GM12892 (cell line): ENCODE measurements at regions not wholly inside any gene's neighbourhood (a gene's known extent, or its start where the extent isn't known, plus 50 kb on each side); places are given as distances from the start of the nearest gene placed in this dataset.
A peak's percentile ranks its signal among the peaks of the same experiment; 100 is the strongest.

Experiments
- DNase-seq: peaks from one replicate; pipeline ENCODE4 v3.0.0; 2011; ENCODE audit not compliant: insufficient read length
- FAIRE-seq: peaks from 2 replicates; lab custom pipeline; 2011; peaks lifted over from hg19 to GRCh38; lab: Jason Lieb, UNC
- POLR2A ChIP-seq: IDR thresholded peaks from 2 replicates; pipeline ENCODE4 v1.6.1; 2011; ENCODE audit warnings: low read depth, low read length, control low read depth
- POLR2AphosphoS5 ChIP-seq: IDR thresholded peaks from 2 replicates; pipeline ENCODE4 v1.6.1; 2011; ENCODE audit warnings: low read depth, low read length, control low read depth
- TAF1 ChIP-seq: IDR thresholded peaks from 2 replicates; pipeline ENCODE4 v1.6.1; 2011; ENCODE audit warnings: low read depth, mild to moderate bottlenecking, control low read depth, low read length, borderline replicate concordance

DNA sequence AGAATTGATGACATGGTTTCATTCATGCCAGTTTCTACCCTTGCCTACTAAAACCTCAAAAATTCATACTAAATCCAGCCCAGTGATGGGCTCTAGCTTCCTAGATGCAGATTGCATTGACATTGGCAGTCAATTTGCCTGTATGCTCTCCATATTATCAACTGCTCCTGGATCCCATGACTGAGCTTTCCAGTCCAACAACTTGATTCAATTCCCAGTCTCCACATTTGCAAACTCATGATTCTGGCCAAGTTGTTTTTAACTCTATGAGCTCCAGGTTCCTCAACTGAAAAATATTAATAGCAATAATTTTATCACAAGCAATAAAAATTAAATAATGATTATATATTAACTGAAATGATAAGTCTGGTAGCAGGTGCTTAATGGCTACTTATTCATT lies 51.0 kb upstream of the DSC1 start:
- no peak for FAIRE-seq
- TF ChIP-seq POLR2A (no peak), TAF1 (no peak), POLR2AphosphoS5 (no peak)

DNA sequence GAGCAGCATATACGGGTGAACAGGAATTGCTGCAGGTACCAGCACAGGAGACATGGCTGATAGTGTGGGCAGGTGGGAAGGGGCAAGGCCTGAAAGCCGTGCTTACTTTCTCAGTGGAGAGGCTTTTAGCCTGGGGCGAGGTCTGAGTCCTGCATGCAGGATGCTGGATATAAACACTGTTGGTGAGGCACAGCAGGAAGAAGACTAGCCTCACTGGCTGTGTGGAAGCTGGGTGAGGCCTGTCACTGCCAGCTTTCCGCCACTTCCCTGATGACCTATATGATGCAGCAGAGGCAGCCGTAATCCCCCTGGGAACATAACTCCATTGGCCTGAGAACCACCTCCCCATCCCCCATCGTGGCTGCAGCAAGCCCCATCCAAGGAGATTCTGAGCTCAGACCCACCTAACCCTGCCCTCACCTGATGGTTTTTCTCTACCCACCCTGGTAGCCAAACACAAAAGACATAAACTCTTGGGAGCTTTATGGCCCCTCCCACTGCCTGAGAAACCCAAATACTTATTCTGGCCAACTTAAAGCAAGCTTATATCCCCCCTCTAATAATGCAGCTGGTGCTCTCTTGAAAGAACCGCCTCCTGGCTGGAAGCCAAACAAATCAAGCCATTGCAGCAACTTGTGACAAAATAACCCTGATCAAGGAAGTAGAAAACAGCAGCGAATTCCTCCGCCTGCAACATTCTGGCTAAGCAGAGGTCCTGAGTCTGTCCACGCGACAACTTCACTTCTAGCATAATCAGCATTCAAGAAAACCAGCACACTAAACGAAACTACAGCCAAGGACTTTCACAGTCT lies 54.6 kb upstream of the DSC1 start:
- TF ChIP-seq TAF1: no peak
- DNase-seq: no peak
- FAIRE-seq: peak; percentile 42

More for the DNA sequence above, 51.0 kb upstream of the DSC1 start:
- no peak for DNase-seq

DNA sequence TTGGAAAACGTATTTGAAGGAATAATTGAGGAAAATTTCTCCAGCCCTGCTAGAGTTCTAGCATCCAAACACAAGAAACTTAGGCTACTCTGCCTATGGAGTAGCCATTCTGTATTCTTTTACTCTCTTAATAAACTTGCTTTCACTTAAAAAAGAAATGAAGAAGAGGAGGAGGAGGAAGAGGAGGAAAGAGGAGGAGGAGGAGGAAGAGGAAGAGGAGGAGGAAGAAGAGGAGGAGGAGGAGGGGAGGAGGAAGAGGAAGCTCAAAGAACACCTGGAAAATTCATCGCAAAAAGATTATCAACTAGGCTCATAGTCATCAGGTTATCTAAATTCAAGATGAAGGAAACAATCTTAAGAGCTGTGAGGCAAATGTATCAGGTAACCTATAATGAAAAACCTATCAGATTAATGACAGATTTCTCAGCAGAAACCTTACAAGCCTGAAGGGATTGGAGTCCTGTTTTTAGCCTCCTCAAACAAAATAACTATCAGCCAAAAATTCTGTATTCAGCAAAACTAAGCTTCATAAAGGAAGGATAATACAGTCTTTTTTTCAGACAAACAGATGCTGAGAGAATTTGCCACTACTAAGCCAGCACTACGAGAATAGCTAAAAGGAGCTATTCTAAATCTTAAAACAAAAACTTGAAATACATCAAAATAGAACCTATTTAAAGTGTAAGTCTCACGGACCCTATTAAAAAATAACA lies 56.2 kb upstream of the DSC1 start:
- TF ChIP-seq POLR2AphosphoS5: no peak
- TF ChIP-seq POLR2A: no peak
- no peak for TF ChIP-seq TAF1
- DNase-seq (no peak), FAIRE-seq (no peak)

DNA sequence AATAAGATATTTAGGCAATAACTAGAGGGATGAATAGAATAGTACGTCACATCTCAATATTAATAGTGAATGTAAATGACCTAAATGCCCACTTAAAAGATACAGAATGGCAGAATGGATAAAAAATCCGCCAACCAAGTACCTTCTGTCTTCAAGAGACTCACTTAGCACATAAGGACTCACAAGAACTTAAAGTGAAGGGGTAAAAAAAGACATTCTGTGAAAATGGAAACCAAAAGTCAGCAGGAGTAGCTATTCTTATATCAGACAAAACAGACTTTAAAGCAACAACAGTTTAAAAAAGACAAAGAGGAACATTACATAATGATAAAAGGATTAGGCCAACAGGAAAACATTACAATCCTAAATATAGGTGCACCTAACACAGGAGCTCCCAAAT lies 56.7 kb upstream of the DSC1 start:
- DNase-seq (no peak), FAIRE-seq (peak; percentile 61)
- TF ChIP-seq POLR2A (no peak), POLR2AphosphoS5 (no peak), TAF1 (no peak)

DNA sequence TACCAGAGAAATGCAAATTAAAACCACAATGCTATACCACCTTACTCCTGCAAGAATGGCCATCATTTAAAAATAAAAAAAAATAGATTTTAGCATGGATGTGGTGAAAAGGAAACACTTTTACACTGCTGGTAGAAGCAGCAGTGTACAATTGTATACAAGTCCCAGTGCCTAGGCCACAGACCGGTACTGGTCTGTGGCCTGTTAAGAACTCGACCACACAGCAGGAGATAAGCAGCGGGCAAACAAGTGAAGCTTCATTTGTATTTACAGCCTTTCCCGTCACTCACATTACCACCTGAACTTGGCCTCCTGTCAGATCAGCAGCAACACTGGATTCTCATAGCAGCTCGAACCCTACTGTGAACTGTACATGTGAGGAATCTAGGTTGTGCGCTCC lies 60.7 kb upstream of the DSC1 start:
- FAIRE-seq: peak; percentile 71
- no peak for TF ChIP-seq POLR2A
- no peak for TF ChIP-seq POLR2AphosphoS5
- no peak for TF ChIP-seq TAF1
- DNase-seq: no peak

DNA sequence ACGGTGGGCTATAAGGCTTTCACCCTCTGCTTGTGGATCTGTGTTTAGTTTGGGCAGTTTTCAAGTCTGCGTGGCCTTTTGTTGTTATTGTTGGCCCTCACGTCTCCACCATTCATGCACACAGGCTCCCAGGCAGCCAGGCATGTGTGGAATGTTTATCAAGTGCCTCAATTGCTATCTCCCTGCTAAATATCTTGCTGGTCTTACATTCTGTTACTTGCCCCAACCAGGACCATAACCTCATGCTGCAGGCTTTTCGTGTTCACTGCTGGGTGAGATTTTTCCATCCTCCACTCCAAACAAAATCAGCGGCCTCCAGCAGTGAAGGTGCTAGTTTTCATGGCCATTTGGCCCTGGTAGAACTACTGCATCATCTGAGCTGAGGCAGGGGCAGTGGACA lies 63.0 kb upstream of the DSC1 start:
- TF ChIP-seq TAF1: no peak
- no peak for TF ChIP-seq POLR2AphosphoS5
- TF ChIP-seq POLR2A: no peak
- DNase-seq: no peak
- FAIRE-seq: peak; percentile 60

DNA sequence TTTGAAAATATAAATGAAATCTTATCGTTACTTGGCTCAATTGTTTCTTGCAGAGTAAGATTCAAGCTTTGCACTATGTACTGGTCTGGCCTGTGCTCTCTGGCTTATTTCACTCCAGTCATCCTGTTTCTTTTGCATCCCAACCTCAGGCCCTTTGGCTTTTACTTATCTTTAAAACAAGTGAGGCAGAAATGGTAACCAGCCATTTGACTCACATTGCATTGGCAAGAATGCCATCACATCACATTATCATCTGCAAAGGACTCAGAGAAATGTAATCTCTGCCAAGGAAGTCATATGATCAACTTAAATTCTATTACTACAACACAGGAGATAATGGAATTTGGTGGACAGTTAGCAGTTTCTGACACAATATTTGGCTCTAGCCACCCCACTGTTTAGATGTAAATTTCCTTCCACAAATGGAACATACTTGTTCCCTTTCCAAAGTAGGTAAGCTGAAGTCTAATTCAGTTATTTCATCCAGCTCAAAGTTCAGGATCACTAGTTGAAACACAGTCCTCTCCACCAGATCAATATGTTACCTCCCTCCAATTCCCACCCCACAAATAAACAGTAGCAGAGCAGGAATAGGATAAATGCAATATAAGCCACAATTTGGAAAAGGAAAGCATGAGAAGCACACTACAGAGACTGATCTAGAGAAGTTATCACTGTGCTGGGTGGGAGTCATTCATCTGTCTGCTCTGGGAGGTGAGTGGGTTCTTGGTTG lies 65.0 kb upstream of the DSC1 start:
- FAIRE-seq (peak; percentile 62), DNase-seq (no peak)
- TF ChIP-seq POLR2AphosphoS5: no peak

DNA sequence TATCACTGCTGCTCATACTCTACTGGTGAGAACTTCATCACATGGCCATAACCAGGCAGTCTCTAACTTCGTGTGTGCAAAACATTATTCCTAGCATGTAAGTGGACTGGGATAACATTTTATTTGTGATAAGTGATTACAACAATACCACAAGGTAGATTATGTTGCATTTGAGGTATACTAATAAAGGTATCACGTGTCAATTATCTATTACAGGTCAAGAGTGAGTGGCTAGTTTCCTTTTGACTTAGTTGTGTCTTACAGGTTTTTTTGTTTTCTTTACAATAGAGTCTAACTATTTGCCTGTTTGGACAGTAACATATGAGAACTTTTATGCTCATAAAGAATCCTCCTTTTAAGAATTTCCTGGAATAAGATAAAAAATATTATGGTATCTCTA lies 67.2 kb upstream of the DSC1 start:
- FAIRE-seq (no peak), DNase-seq (no peak)
- TF ChIP-seq TAF1: no peak
- no peak for TF ChIP-seq POLR2A
- no peak for TF ChIP-seq POLR2AphosphoS5

DNA sequence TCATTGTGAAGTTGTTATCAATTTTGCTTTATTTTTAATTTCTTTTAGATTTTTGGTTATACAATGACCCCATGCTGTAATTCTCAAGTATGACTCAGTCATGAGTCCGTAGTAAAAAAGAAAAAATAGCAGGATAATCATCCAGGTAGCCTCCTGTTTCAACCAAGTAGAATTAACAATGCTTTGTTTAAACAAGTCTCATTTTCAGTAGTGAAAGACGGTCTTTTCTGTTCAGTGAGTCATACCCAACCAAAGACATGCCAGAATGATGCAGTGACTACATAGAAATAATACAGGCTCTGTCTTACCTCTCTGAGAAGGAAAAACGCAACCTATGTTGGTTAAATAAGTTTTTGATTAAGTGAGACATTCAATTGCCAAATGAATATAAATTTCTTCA lies 67.8 kb upstream of the DSC1 start:
- FAIRE-seq: peak; percentile 88
- TF ChIP-seq TAF1 (no peak), POLR2A (no peak), POLR2AphosphoS5 (no peak)
- no peak for DNase-seq

DNA sequence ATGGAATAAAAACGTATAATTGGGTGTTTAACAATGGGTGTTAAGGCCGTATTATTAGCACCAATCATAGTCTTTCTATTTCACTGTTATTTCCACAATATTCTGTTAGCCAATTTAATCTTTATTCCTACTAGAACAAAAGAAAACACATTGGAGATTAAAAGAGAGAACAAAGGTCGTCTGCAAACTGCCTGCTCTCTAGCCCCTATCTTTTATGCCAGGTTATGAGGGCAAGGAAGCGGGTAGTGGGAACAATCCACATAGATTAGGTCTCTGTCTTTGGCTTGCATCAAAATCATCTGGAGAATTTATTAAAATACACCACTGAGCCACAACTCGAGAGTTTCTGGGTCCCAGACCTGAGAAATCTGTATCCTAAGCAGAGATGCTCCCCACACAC lies 69.4 kb upstream of the DSC1 start:
- no peak for FAIRE-seq
- DNase-seq: no peak
- no peak for TF ChIP-seq POLR2AphosphoS5
- no peak for TF ChIP-seq POLR2A
- no peak for TF ChIP-seq TAF1

DNA sequence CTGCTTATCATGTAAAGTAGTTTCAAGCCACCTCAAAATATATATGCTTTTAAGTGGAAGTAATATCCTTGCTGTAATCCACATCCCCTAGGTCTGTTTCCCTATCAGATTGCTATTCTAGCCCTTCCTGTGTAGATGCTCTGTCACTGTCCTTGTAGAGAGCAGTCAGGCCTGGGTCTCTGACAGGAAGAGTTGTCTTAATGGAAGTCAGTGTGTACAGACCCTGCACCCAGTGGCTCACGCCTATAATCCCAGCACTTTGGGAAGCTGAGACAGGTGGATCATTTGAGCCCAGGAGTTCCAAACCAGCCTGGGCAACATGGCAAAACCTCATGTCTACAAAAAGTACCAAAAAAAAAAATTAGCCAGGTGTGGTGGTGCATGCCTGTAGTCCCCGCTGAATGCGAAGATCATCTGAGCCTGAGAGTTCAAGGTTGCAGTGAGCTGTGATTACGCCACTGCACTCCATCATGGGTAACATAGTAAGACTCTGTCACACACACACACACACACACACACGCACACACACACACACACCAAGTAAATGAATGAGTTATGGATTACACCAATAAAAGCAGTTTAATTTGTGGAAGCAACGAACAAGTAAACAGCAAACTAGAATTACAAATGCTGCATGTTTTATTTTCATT lies 70.2 kb upstream of the DSC1 start:
- TF ChIP-seq POLR2A (no peak), POLR2AphosphoS5 (no peak), TAF1 (no peak)
- no peak for DNase-seq
- peak; percentile 65 for FAIRE-seq
